Cerebellar cortex (tissue), 1 donor: ENCODE measurements at regions not wholly inside any gene's neighbourhood (a gene's known extent, or its start where the extent isn't known, plus 50 kb on each side); places are given as distances from the start of the nearest gene placed in this dataset.

Experiments
- DNase-seq: peaks from one replicate; pipeline ENCODE4 v3.0.0-alpha.2; 2015; ENCODE audit warnings: low spot score

GRCh38 chr5:53331463-53331862 is 149.0 kb upstream of the FST start:
- DNase-seq, result no peak

DNA sequence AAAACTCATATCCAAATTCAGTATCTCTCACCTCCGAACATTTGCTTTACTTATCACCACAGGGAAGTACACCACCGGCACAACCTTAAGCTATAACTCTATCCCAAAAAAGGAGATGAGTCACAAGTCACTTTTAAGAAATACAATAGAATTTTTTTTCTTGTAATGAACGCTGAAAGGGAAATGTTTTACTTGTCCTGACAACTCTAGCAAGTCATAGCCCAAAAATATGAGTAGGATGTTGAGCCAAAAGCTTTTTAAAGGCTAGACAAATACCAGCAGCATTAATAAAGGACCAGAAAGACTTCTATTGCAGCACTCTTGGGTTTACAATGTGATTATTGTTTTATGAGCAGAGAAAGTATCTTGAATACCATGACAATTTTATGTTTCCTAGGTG is 147.3 kb upstream of the FST start:
- DNase-seq, result no peak

GRCh38 chr5:53334431-53334941 is 145.9 kb upstream of the FST start:
- no peak for DNase-seq

DNA sequence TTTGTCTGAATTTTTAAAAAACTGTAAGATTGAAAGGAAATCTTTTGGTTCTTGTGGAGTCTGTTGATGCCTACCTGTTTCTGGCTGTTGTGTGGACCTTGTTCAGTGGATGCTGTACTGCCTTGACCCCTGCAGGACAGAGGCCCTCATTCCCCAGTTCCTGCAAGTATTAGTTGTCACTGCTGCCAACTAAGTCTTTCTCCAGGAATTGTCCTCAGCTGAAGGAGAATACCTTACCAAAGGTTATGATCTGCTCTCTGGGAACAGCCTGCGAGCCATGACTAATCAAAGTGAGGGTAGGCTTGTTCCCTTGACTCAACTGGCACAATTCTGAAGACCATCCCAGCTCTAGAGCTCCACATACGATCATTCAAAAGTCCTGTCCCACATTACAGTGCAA is 145.3 kb upstream of the FST start:
- no peak for DNase-seq

DNA sequence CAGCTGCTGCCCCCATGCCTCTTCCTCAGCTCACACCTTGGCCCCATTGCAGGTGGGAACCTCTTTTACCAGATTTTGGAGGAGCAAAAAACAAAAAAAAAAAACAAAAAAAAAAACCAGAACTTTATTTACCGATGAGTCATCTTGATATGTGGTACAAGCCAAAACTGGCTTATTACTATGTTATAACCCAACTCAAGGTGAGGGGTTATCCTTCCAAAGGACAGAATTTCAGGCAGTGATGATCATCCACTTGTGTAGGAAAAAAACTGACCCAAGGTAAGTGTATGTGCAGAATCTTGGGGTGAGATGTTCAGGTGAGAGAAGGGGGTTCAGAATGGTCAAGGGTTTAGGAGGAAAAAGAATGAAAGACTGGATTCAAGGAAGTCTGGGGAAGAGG is 142.6 kb upstream of the FST start:
- no peak for DNase-seq

- DNase-seq, result no peak
Observed at GRCh38 chr5:53338971-53339370, 141.5 kb upstream of the FST start.

- no peak for DNase-seq
Observed at GRCh38 chr5:53339962-53340540, 140.4 kb upstream of the FST start.

DNA sequence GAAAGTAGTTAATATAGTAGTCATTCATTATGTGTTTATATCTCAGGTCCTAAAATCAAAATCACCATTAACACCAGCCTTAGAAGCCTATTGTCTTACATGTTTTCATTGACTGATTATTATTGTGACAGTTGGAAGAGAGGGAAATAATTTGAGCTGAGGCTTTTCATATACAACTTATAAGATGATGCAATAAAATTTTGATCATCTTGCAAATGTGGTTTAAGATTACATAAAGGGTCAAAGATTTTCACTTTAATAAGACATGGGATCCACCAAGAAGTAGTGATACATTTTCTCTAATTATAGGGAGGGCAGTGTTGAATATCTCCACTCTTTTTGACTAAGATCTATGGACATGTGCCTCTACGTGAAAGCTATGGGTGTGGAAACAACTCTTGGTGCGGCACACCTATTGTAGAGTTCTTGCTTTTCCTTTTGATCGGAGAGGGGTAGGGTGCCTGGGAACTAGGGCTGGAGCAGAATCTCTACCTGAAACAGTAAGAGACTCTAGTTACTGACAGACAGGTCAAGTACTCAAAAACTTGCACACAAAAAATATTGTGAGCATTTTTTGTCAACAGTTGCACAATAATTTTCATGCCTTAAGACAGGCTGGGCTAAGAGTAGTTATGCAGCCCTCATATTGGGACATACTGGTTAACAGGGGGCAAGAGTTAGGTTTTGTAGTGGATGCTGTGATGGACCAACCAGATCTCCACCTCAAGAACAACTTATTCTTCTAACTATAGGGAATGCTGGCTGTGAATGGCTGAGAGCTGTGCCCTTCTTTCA is 139.3 kb upstream of the FST start:
- DNase-seq, result no peak

DNA sequence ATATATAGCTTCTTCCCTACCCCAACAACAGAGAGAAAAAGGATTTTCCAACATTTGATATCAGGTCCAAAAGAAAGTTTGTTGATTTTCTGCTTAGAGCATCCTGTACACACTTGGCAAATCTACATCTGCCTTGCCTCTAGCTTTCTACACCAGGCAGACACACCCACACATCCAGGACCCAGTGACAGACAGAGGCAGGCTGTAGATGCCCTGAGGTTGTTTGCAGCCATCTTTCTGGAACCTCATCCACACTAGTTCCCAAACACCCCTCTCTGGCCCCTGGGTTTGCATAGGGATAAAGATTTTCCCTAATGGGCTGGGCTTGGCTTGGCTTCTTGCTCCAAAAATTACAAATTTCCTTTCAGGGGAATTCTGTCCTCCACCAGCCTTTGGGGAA is 138.2 kb upstream of the FST start:
- no peak for DNase-seq

DNA sequence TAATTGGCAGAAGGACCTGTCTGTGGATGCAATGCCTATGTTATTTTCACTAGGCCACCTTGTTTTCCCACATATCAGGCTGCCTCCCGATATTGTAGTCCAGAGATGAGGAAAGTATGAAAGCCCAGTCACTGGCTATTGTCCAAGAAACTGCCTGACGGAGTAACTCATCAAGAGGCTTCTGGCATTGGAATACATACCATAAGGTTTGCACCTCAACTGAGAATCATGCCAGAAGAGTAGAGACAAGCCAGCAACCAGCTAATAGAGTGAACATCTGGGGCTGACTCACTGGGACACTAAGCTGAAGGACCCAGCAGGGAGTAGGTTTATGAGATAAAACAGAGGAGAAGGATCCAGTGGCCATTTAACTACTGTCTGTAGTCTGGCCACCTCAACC is 137.2 kb upstream of the FST start:
- DNase-seq, result no peak

DNA sequence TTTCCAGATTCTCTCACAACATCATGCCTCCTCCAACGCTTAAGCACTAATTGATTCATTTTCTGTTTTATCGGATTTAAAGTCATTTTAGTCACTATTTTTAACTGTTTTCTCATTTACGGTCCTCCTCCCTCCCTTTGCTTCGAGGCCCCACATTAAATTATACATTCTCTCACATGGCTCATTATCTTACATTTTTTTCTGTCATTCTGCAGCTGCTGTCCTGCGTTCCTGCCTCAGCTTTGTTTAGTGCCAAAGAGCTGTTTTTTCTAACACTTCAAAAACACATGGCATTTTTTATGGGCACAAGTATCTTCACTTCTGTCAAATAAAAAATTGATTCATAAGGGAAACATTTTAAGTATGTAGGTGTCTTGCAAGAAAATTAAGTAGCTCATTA is 130.1 kb upstream of the FST start:
- DNase-seq, result no peak

DNA sequence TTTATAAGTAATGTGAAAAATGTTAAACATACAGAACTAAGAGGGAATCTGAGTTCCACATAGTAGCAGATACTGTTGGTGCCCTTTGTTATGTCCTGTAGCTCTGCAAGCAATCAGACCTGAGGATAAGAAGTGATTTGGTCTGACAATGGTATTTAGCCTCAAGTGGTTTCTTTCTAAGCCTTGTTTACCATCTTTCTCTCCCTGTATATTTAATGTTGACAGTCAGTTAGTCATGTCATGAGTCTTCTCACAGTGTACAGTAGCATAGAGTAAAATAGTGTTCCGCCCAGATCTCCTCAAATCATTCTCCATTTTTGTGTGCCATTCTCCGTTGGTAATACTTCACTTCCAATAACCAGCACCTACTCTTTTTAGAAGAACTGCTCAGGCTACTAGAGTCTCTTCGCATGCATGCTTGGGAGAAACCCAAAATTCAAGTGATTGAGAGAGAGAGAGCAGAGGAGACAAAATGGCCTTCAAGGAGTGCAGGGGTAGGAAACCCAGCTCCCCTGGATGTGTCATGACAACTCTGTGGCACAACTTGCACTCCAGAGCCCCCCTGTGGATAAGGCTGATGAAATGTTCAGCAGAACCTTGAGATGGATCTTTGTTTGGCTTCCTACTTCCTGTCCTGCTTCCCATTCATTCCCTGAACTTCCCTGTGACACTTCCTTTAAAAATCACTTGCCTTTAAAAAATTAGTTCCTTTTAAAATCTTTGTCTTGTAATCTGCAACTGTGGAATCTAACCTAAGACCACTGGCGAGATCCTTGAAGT is 129.2 kb upstream of the FST start:
- DNase-seq, result no peak

- DNase-seq, result no peak
Observed at GRCh38 chr5:53355316-53355715, 125.1 kb upstream of the FST start.

GRCh38 chr5:53355931-53356330 is 124.5 kb upstream of the FST start:
- no peak for DNase-seq

DNA sequence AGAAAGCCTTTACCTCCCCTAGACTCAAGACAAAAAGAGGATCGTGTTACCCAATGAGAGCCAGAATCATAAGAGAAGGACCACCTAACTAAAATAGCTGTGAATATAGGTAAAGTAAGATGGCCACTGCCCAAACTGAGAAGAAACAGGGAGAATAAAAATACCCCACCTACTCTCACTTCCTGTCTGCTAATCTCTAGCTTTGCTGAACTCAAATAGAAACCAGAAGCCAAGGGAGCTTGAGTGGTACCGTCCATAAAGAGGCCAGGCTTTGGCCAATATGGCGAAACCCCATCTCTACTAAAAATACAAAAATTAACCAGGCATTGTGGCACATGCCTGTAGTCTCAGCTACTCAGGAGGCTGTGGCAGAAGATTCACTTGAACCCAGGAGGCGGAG is 123.0 kb upstream of the FST start:
- DNase-seq, result no peak

GRCh38 chr5:53358794-53359193 is 121.6 kb upstream of the FST start:
- no peak for DNase-seq

DNA sequence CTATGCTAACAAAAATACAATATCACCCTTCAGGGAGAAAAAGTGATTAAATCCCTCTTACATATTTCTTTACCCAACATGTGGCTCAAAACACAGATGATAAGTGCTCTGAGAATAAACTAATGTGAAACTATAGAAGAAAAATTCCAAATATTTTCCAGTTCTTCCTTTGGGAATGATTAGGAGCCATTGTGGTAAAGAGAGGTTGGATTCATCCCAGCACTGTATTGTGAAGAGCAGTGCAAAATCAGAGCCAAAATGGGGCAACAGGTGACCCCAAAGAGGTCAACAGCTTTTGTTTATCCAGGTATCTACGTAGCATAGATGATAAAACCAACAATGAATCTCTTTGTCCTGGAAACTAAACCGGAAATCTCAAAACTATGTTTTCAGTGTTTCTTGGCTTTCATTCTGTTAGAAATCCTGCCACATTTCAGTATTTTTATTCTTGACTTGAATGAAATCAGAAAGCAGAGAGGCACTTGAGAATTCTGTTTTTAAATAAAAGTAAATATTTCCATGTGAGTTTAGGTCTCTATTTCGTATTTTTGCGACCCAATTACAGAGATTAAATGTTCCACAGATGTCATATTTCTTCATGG is 120.4 kb upstream of the FST start:
- DNase-seq, result no peak

DNA sequence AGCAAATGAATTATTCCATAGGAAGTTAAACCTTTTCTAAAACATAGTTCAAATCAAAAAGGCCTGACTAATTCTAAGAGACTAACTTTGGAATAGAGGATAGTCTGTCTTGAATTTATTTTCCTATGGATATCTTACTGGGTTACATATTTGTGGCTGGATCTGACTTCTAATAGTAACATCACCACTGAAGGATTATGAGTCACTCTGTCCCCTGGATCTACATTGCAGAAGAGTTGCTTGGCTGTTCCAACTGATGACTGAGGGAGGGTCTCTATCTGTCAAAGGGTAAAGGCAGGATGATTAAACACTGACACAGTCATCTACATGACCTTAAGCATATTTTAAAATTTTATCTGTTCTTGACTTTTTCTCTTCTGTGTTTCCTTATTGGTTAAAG is 119.6 kb upstream of the FST start:
- no peak for DNase-seq

- no peak for DNase-seq
Observed at GRCh38 chr5:53361708-53362107, 118.7 kb upstream of the FST start.

DNA sequence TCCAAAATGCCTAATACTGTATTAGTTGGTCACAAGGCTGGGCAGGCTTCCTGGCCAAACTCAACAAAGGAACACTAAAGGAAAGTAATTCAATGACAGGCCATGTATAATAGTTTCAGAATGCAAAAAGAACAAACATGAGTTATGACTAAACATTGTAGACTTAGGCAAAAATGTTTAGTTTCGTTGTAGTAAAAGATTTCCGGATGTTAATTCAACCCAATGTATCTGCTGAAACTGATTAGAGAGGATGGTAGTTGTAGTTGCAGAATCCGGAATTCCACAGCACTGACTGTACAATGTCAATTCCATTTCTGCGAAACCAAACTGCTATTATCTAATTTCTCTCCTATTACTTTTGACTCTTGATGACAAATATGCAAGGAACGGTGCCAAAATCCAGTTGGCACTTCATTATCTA is 117.9 kb upstream of the FST start:
- no peak for DNase-seq

- no peak for DNase-seq
Observed at GRCh38 chr5:53364061-53364460, 116.4 kb upstream of the FST start.

GRCh38 chr5:53366245-53366644 is 114.2 kb upstream of the FST start:
- DNase-seq, result no peak

DNA sequence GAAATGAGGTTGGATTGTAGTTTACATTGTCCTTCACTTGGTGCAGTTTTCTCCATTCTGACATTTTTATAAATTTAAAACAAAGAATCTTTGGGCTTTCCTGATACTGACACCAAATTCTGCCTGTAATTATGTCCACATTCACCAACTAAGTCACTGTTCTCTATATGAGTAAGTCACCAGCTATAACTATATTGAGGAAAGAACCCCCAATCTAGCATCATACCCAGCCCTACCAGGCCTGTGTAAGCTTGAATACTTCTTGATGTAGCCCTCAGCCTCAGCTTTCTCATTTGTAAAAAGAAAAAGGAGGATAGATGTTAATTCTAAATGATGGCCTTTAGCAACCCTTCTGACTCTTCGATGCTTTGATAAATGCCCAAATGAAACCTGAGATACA is 112.7 kb upstream of the FST start:
- DNase-seq, result no peak
